Caco-2 (cell line): ENCODE measurements at regions not wholly inside any gene's neighbourhood (a gene's known extent, or its start where the extent isn't known, plus 50 kb on each side); places are given as distances from the start of the nearest gene placed in this dataset.

Source experiments
- BruUV-seq: library from RNA; stranded (reverse); fragments of 400-500 nt; replicated peaks from 2 replicates; lab custom pipeline; 2021; lab: Mats Ljungman, UMichigan
- CTCF ChIA-PET: fragments of 300-600 bp; sonication (Branson Sonifier 250); formaldehyde crosslinking; loops from one replicate; lab custom pipeline; 2022; ENCODE audit warnings: antibody characterized with exemption; lab: Charles Lee
- POLR2A ChIA-PET: fragments of 300-600 bp; sonication (Branson Sonifier 250); formaldehyde crosslinking; loops from one replicate; lab custom pipeline; 2022; ENCODE audit warnings: antibody characterized with exemption; lab: Charles Lee
- DNase-seq, 2 experiments: peaks; one replicate each; pipeline versions ENCODE4 v3.0.0 to v3.0.0-alpha.2; 2020 to 2022
- H3K27me3 ChIP-seq: replicated peaks from 2 replicates; pipeline ENCODE4 v1.6.0; 2011; ENCODE audit warnings: low read length; ENCODE audit not compliant: control insufficient read depth, insufficient read depth
- H3K36me3 ChIP-seq: 2 replicates; pipeline ENCODE4 v1.5.1; 2011; ENCODE audit warnings: low read length; ENCODE audit not compliant: control insufficient read depth, insufficient read depth
- H3K4me1 ChIP-seq: fragments of 250-450 bp; sonication (Bioruptor Pico); 2 replicates; pipeline ENCODE4 v1.5.1; 2020; ENCODE audit warnings: mild to moderate bottlenecking
- H3K4me3 ChIP-seq: 2 replicates; pipeline ENCODE4 v1.5.1; 2011; ENCODE audit warnings: low read depth, mild to moderate bottlenecking, control low read depth, low read length
- H3K9me3 ChIP-seq: fragments of 250-450 bp; sonication (Bioruptor Pico); 2 replicates; pipeline ENCODE4 v1.5.1; 2020; ENCODE audit warnings: mild to moderate bottlenecking, moderate library complexity
- H3K27ac Mint-ChIP-seq: one replicate; pipeline ENCODE4 v1.8.0; 2022; ENCODE audit warnings: mixed read lengths; ENCODE audit not compliant: unreplicated experiment
- H3K27me3 Mint-ChIP-seq: one replicate; pipeline ENCODE4 v1.8.0; 2022; ENCODE audit warnings: mixed read lengths; ENCODE audit not compliant: insufficient read depth, unreplicated experiment
- H3K36me3 Mint-ChIP-seq: one replicate; pipeline ENCODE4 v1.8.0; 2022; ENCODE audit warnings: mild to moderate bottlenecking, mixed read lengths; ENCODE audit not compliant: insufficient read depth, unreplicated experiment
- H3K4me1 Mint-ChIP-seq: one replicate; pipeline ENCODE4 v1.8.0; 2022; ENCODE audit warnings: low read depth, mixed read lengths; ENCODE audit not compliant: unreplicated experiment
- H3K4me3 Mint-ChIP-seq: one replicate; pipeline ENCODE4 v1.8.0; 2022; ENCODE audit warnings: mild to moderate bottlenecking, moderate library complexity, mixed read lengths; ENCODE audit not compliant: unreplicated experiment
- H3K9me3 Mint-ChIP-seq: one replicate; pipeline ENCODE4 v1.8.0; 2022; ENCODE audit warnings: mixed read lengths; ENCODE audit not compliant: unreplicated experiment
- CTCF ChIP-seq, 2 experiments: fragments of 200-600 bp in 1 of 2; IDR thresholded peaks; 1 replicate in 1 of 2; 2 replicates in 1 of 2; pipeline versions ENCODE4 v1.5.1 to v1.8.0; 2011 to 2022; ENCODE audit warnings: antibody characterized with exemption in 1 of 2, control low read depth in 1 of 2, inconsistent platforms in 1 of 2, low read depth in 1 of 2, low read length in 1 of 2, mild to moderate bottlenecking in 1 of 2, moderate library complexity in 1 of 2; ENCODE audit not compliant: insufficient read depth in 1 of 2, severe bottlenecking in 1 of 2, unreplicated experiment in 1 of 2
- intact Hi-C: fragments of 100-400 bp; cut with micrococcal nuclease; formaldehyde crosslinking; loops from one replicate; pipeline ENCODE4 v1.10.0; 2022; ENCODE audit not compliant: unreplicated experiment

GRCh38 chr4:146577111-146577510, 55.4 kb upstream of the SLC10A7 start:
- intact Hi-C loops: no loop called here
- BruUV-seq: no TSS peak
- Histone ChIP-seq H3K4me3 (no peak overlapping the region), H3K27me3 (no peaks in the 10 kb centered on the region), H3K9me3 (no peaks in the 10 kb centered on the region), H3K4me1 (no peaks in the 10 kb centered on the region), H3K36me3 (no peaks in the 10 kb centered on the region)
- Mint-ChIP-seq H3K9me3 (no peaks in the 10 kb centered on the region), H3K27ac (no peak overlapping the region), H3K4me1 (no peaks in the 10 kb centered on the region), H3K36me3 (no peaks in the 10 kb centered on the region), H3K4me3 (no peak overlapping the region), H3K27me3 (peaks cover 6% of the 10 kb centered on the region)
- ChIA-PET CTCF (no interaction called here), POLR2A (no interaction called here)
- TF ChIP-seq CTCF (IDR thresholded peaks at IDR 0.05; ENCODE audit: insufficient read depth in 1 of 2, low read depth in 1 of 2, low read length in 1 of 2, severe bottlenecking in 1 of 2, unreplicated experiment in 1 of 2): no peak
- no peak for DNase-seq

GRCh38 chr4:146582864-146583263, 55.8 kb upstream of the POU4F2 start:
- no peak overlapping the region for H3K27ac Mint-ChIP-seq
- CTCF ChIA-PET: no interaction called here
- Histone ChIP-seq H3K4me1 (no peaks in the 10 kb centered on the region), H3K4me3 (no peak overlapping the region), H3K27me3 (no peaks in the 10 kb centered on the region), H3K36me3 (no peaks in the 10 kb centered on the region), H3K9me3 (no peaks in the 10 kb centered on the region)
- H3K4me1 Mint-ChIP-seq: no peaks in the 10 kb centered on the region
- BruUV-seq: no TSS peak
- no peaks in the 10 kb centered on the region for H3K36me3 Mint-ChIP-seq
- H3K9me3 Mint-ChIP-seq: no peaks in the 10 kb centered on the region
- H3K27me3 Mint-ChIP-seq: peaks cover 2% of the 10 kb centered on the region
- DNase-seq: no peak
- H3K4me3 Mint-ChIP-seq: no peak overlapping the region
- TF ChIP-seq CTCF (IDR thresholded peaks at IDR 0.05; ENCODE audit: insufficient read depth in 1 of 2, low read depth in 1 of 2, low read length in 1 of 2, severe bottlenecking in 1 of 2, unreplicated experiment in 1 of 2): no peak
- POLR2A ChIA-PET: no interaction called here
- intact Hi-C loops: loop anchor here (2.0 to 5.0 kb wide), 2 partner anchors 332 to 514 kb away; no protein-coding TSS in a partner anchor

- Histone ChIP-seq H3K4me3 (no peak overlapping the region), H3K9me3 (no peaks in the 10 kb centered on the region), H3K36me3 (no peaks in the 10 kb centered on the region), H3K27me3 (no peaks in the 10 kb centered on the region), H3K4me1 (no peaks in the 10 kb centered on the region)
- H3K4me1 Mint-ChIP-seq: no peaks in the 10 kb centered on the region
- intact Hi-C loops: no loop called here
- ChIA-PET CTCF (no interaction called here), POLR2A (no interaction called here)
- no peak overlapping the region for H3K27ac Mint-ChIP-seq
- no peak for DNase-seq
- no peak overlapping the region for H3K4me3 Mint-ChIP-seq
- no TSS peak for BruUV-seq
- no peaks in the 10 kb centered on the region for H3K27me3 Mint-ChIP-seq
- H3K9me3 Mint-ChIP-seq: no peaks in the 10 kb centered on the region
- TF ChIP-seq CTCF (IDR thresholded peaks at IDR 0.05; ENCODE audit: insufficient read depth in 1 of 2, low read depth in 1 of 2, low read length in 1 of 2, severe bottlenecking in 1 of 2, unreplicated experiment in 1 of 2): no peak
- no peaks in the 10 kb centered on the region for H3K36me3 Mint-ChIP-seq
Measured at GRCh38 chr4:146585761-146586333, 52.8 kb upstream of the POU4F2 start.
